ENCODE measurements at regions not wholly inside any gene's neighbourhood (a gene's known extent, or its start where the extent isn't known, plus 50 kb on each side); places are given as distances from the start of the nearest gene placed in this dataset.

GRCh38 chr18:73201940-73202339 is 334.2 kb upstream of the NETO1 start:
- Histone ChIP-seq H3K4me1 (ENCODE audit: control insufficient read depth, insufficient read depth, low read length) (no peaks in the 10 kb centered on the region), H3K27ac (ENCODE audit: low read depth, low read length) (no peak overlapping the region), H3K27me3 (ENCODE audit: control insufficient read depth, insufficient read depth, low read length, poor library complexity, severe bottlenecking) (no peaks in the 10 kb centered on the region), H3K9me3 (ENCODE audit: control insufficient read depth, low read length) (no peaks in the 10 kb centered on the region), H3K9ac (ENCODE audit: extremely low read depth, low read length, poor library complexity, severe bottlenecking) (no peak overlapping the region), H3K4me3 (ENCODE audit: low read length) (no peak overlapping the region), H3K36me3 (ENCODE audit: control insufficient read depth, insufficient read depth, low read length) (no peaks in the 10 kb centered on the region)
- Mint-ChIP-seq H3K4me1 (no peaks in the 10 kb centered on the region), H3K27me3 (ENCODE audit: insufficient read depth) (no peaks in the 10 kb centered on the region), H3K36me3 (ENCODE audit: low read depth) (no peaks in the 10 kb centered on the region), H3K4me3 (no peak overlapping the region), H3K9me3 (no peaks in the 10 kb centered on the region), H3K27ac (no peak overlapping the region)
- 81 to 88% methylated on average over 3 to 4 of the region's 6 CpGs for WGBS, 2 experiments (ENCODE audit: insufficient coverage in 1 of 2, insufficient read length in 1 of 2)
- no peak for DNase-seq
- TF ChIP-seq CTCF (conservative IDR thresholded peaks at IDR 0.05) = no peak

GRCh38 chr18:73199151-73199550 is 331.4 kb upstream of the NETO1 start:
- H3K4me1 Mint-ChIP-seq = no peaks in the 10 kb centered on the region
- TF ChIP-seq CTCF (conservative IDR thresholded peaks at IDR 0.05) = no peak
- WGBS, 2 experiments (ENCODE audit: insufficient coverage in 1 of 2, insufficient read length in 1 of 2) = 88% methylated on average over 1 of the region's 1 CpG; no CpG with 5 or more reads in 1 of the 2 experiments
- H3K27ac Mint-ChIP-seq = no peak overlapping the region
- H3K36me3 ChIP-seq (ENCODE audit: control insufficient read depth, insufficient read depth, low read length) = no peaks in the 10 kb centered on the region
- DNase-seq = no peak
- no peaks in the 10 kb centered on the region for H3K9me3 Mint-ChIP-seq
- H3K4me1 ChIP-seq (ENCODE audit: control insufficient read depth, insufficient read depth, low read length) = no peaks in the 10 kb centered on the region
- no peaks in the 10 kb centered on the region for H3K27me3 Mint-ChIP-seq (ENCODE audit: insufficient read depth)
- no peak overlapping the region for H3K4me3 Mint-ChIP-seq
- no peaks in the 10 kb centered on the region for H3K27me3 ChIP-seq (ENCODE audit: control insufficient read depth, insufficient read depth, low read length, poor library complexity, severe bottlenecking)
- no peaks in the 10 kb centered on the region for H3K36me3 Mint-ChIP-seq (ENCODE audit: low read depth)
- H3K4me3 ChIP-seq (ENCODE audit: low read length) = no peak overlapping the region
- no peak overlapping the region for H3K9ac ChIP-seq (ENCODE audit: extremely low read depth, low read length, poor library complexity, severe bottlenecking)
- H3K27ac ChIP-seq (ENCODE audit: low read depth, low read length) = no peak overlapping the region
- H3K9me3 ChIP-seq (ENCODE audit: control insufficient read depth, low read length) = no peaks in the 10 kb centered on the region

DNA sequence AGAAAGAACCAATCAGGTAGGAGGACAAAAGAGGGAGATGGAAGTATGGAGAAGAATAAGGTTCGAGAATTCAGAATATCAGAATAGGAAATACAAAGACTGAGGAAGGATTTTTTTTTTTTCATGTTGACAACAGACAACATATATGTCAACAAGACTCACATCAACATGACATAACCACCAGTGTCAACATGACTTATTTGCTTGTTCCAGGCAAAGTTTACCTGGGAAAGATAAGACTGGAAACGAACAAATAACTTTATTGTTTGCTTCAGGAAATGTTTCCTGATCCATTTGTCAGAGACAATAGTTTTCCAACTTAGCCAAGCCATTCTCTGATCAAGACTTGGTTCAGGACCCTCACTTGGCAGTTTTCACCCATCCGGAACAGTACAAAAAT is 321.9 kb upstream of the NETO1 start:
- no peaks in the 10 kb centered on the region for H3K27me3 Mint-ChIP-seq (ENCODE audit: insufficient read depth)

More for the DNA sequence above, 321.9 kb upstream of the NETO1 start:
- H3K4me1 ChIP-seq (ENCODE audit: control insufficient read depth, insufficient read depth, low read length) = peaks cover 12% of the 10 kb centered on the region
- WGBS, 2 experiments (ENCODE audit: insufficient coverage in 1 of 2, insufficient read length in 1 of 2) = 80 to 93% methylated on average over 1 to 3 of the region's 3 CpGs
- H3K4me3 ChIP-seq (ENCODE audit: low read length) = peak overlapping the region; percentile 50
- Mint-ChIP-seq H3K9me3 (no peaks in the 10 kb centered on the region), H3K36me3 (ENCODE audit: low read depth) (no peaks in the 10 kb centered on the region), H3K4me3 (no peak overlapping the region), H3K27ac (no peak overlapping the region), H3K4me1 (peaks cover 18% of the 10 kb centered on the region)
- H3K9ac ChIP-seq (ENCODE audit: extremely low read depth, low read length, poor library complexity, severe bottlenecking) = no peak overlapping the region
- no peak for DNase-seq
- no peaks in the 10 kb centered on the region for H3K9me3 ChIP-seq (ENCODE audit: control insufficient read depth, low read length)
- no peaks in the 10 kb centered on the region for H3K36me3 ChIP-seq (ENCODE audit: control insufficient read depth, insufficient read depth, low read length)
- no peak for TF ChIP-seq CTCF (conservative IDR thresholded peaks at IDR 0.05)
- no peak overlapping the region for H3K27ac ChIP-seq (ENCODE audit: low read depth, low read length)
- H3K27me3 ChIP-seq (ENCODE audit: control insufficient read depth, insufficient read depth, low read length, poor library complexity, severe bottlenecking) = no peaks in the 10 kb centered on the region
